PFSK-1 (cell line): ENCODE measurements at regions not wholly inside any gene's neighbourhood (a gene's known extent, or its start where the extent isn't known, plus 50 kb on each side); places are given as distances from the start of the nearest gene placed in this dataset.

Experiments
- REST ChIP-seq, 2 experiments: IDR thresholded peaks; 2 replicates each; pipeline versions ENCODE4 v1.6.1 to v1.8.0; 2011 to 2012; ENCODE audit warnings: low read depth in 2 of 2, low read length in 2 of 2, control low read depth in 1 of 2, inconsistent platforms in 1 of 2, mild to moderate bottlenecking in 1 of 2, moderate library complexity in 1 of 2; ENCODE audit not compliant: insufficient read depth in 1 of 2
- SIN3A ChIP-seq: IDR thresholded peaks from 2 replicates; pipeline ENCODE4 v1.6.1; 2012; ENCODE audit warnings: mild to moderate bottlenecking, low read length, moderate library complexity, borderline replicate concordance; ENCODE audit not compliant: insufficient read depth

GRCh38 chr1:55559161-55559611 lies 344.0 kb upstream of the USP24 start:
- no peak for TF ChIP-seq REST (IDR thresholded peaks at IDR 0.05; ENCODE audit: insufficient read depth in 1 of 2, low read depth in 2 of 2, low read length in 2 of 2)
- no peak for TF ChIP-seq SIN3A
